ENCODE measurements at regions not wholly inside any gene's neighbourhood (a gene's known extent, or its start where the extent isn't known, plus 50 kb on each side); places are given as distances from the start of the nearest gene placed in this dataset.

GRCh38 chr13:111850458-111850857 lies 216.5 kb upstream of the SOX1 start:
- DNase-seq: no peak
- H3K36me3 ChIP-seq (replicated peaks): no peaks in the 10 kb centered on the region
- H3K27me3 ChIP-seq (replicated peaks): no peaks in the 10 kb centered on the region
- no peak for TF ChIP-seq CTCF (IDR thresholded peaks at IDR 0.05; ENCODE audit: low read depth, low read length, missing control alignments)
- H3K27ac ChIP-seq: no peak overlapping the region
- in situ Hi-C loops (cut with HindIII; ENCODE audit: low pct_ligation_motif_present, low sequenced_read_pairs): no loop called here
- no peak overlapping the region for H3K4me3 ChIP-seq (ENCODE audit: low read depth, low read length)

GRCh38 chr13:111850976-111851375 lies 216.0 kb upstream of the SOX1 start:
- Histone ChIP-seq H3K27ac (no peak overlapping the region), H3K4me3 (ENCODE audit: low read depth, low read length) (no peak overlapping the region), H3K36me3 (replicated peaks) (no peaks in the 10 kb centered on the region), H3K27me3 (replicated peaks) (no peaks in the 10 kb centered on the region)
- no peak for TF ChIP-seq CTCF (IDR thresholded peaks at IDR 0.05; ENCODE audit: low read depth, low read length, missing control alignments)
- no peak for DNase-seq
- in situ Hi-C loops (cut with HindIII; ENCODE audit: low pct_ligation_motif_present, low sequenced_read_pairs): no loop called here

- Histone ChIP-seq H3K4me3 (ENCODE audit: low read depth, low read length) (no peak overlapping the region), H3K36me3 (replicated peaks) (no peaks in the 10 kb centered on the region), H3K27me3 (replicated peaks) (no peaks in the 10 kb centered on the region), H3K27ac (no peak overlapping the region)
- TF ChIP-seq CTCF (IDR thresholded peaks at IDR 0.05; ENCODE audit: low read depth, low read length, missing control alignments): no peak
- no peak for DNase-seq
- in situ Hi-C loops (cut with HindIII; ENCODE audit: low pct_ligation_motif_present, low sequenced_read_pairs): no loop called here
Measured at GRCh38 chr13:111852725-111853518, 214.0 kb upstream of the SOX1 start.

- in situ Hi-C loops (cut with HindIII; ENCODE audit: low pct_ligation_motif_present, low sequenced_read_pairs): no loop called here
- no peak for TF ChIP-seq CTCF (IDR thresholded peaks at IDR 0.05; ENCODE audit: low read depth, low read length, missing control alignments)
- H3K27ac ChIP-seq: no peak overlapping the region
- H3K4me3 ChIP-seq (ENCODE audit: low read depth, low read length): no peak overlapping the region
- H3K27me3 ChIP-seq (replicated peaks): no peaks in the 10 kb centered on the region
- no peaks in the 10 kb centered on the region for H3K36me3 ChIP-seq (replicated peaks)
- DNase-seq: no peak
Measured at GRCh38 chr13:111853721-111854120, 213.2 kb upstream of the SOX1 start.

GRCh38 chr13:111854403-111854802 lies 212.5 kb upstream of the SOX1 start:
- no peak for DNase-seq
- H3K27me3 ChIP-seq (replicated peaks): no peaks in the 10 kb centered on the region
- H3K36me3 ChIP-seq (replicated peaks): no peaks in the 10 kb centered on the region
- no peak overlapping the region for H3K4me3 ChIP-seq (ENCODE audit: low read depth, low read length)
- in situ Hi-C loops (cut with HindIII; ENCODE audit: low pct_ligation_motif_present, low sequenced_read_pairs): no loop called here
- H3K27ac ChIP-seq: no peak overlapping the region
- TF ChIP-seq CTCF (IDR thresholded peaks at IDR 0.05; ENCODE audit: low read depth, low read length, missing control alignments): no peak

GRCh38 chr13:111855191-111855590 lies 211.8 kb upstream of the SOX1 start:
- DNase-seq: no peak
- Histone ChIP-seq H3K36me3 (replicated peaks) (no peaks in the 10 kb centered on the region), H3K4me3 (ENCODE audit: low read depth, low read length) (no peak overlapping the region), H3K27ac (no peak overlapping the region), H3K27me3 (replicated peaks) (no peaks in the 10 kb centered on the region)
- in situ Hi-C loops (cut with HindIII; ENCODE audit: low pct_ligation_motif_present, low sequenced_read_pairs): no loop called here
- no peak for TF ChIP-seq CTCF (IDR thresholded peaks at IDR 0.05; ENCODE audit: low read depth, low read length, missing control alignments)
